OCI-LY7 (cell line): ENCODE measurements at regions not wholly inside any gene's neighbourhood (a gene's known extent, or its start where the extent isn't known, plus 50 kb on each side); places are given as distances from the start of the nearest gene placed in this dataset.

Source experiments
- CTCF ChIP-seq: fragments of 200-600 bp; sonication (generic); conservative IDR thresholded peaks from 2 replicates; pipeline ENCODE4 v1.5.1; 2014; ENCODE audit warnings: mild to moderate bottlenecking, antibody characterized with exemption, low read length, moderate library complexity, mixed read lengths
- EZH2phosphoT487 ChIP-seq: fragments of 200-600 bp; sonication (generic); IDR thresholded peaks from 2 replicates; pipeline ENCODE4 v1.6.1; 2018; ENCODE audit warnings: low read depth, borderline replicate concordance, mild to moderate bottlenecking, mixed run types, antibody characterized with exemption, low read length, moderate library complexity, mixed read lengths

- TF ChIP-seq CTCF (no peak), EZH2phosphoT487 (no peak)
Observed at GRCh38 chr1:5692664-5693063, 299.6 kb downstream of the NPHP4 start.
